Transverse colon (tissue), 4 donors: ENCODE measurements at regions not wholly inside any gene's neighbourhood (a gene's known extent, or its start where the extent isn't known, plus 50 kb on each side); places are given as distances from the start of the nearest gene placed in this dataset.

Experiments
- DNase-seq: peaks from one replicate; pipeline ENCODE4 v3.0.0-alpha.2; 2019
- H3K27ac ChIP-seq, 4 donors: fragments of 200-600 bp; sonication (generic); 2 replicates each; pipeline ENCODE4 v1.5.1; 2016 to 2018; ENCODE audit warnings: inconsistent platforms in 4 of 4
- H3K27me3 ChIP-seq: fragments of 200-600 bp; sonication (generic); 2 replicates; pipeline ENCODE4 v1.5.1; 2017; ENCODE audit warnings: inconsistent platforms
- H3K36me3 ChIP-seq, 4 donors: fragments of 200-600 bp; sonication (generic); 2 replicates each; pipeline ENCODE4 v1.5.1; 2017 to 2019; ENCODE audit warnings: inconsistent platforms in 4 of 4
- H3K4me1 ChIP-seq, 4 donors: fragments of 200-600 bp; sonication (generic); 2 replicates each; pipeline ENCODE4 v1.5.1; 2017 to 2020; ENCODE audit warnings: inconsistent platforms in 4 of 4
- H3K4me3 ChIP-seq, 4 donors: fragments of 200-600 bp; sonication (generic); 1 replicate in 1 of 4; 2 replicates in 3 of 4; pipeline versions ENCODE4 v1.5.1 to v1.6.1; 2017 to 2019; ENCODE audit warnings: inconsistent platforms in 4 of 4
- H3K9me3 ChIP-seq, 2 donors: fragments of 200-600 bp; sonication (generic); 2 replicates each; pipeline ENCODE4 v1.5.1; 2017 to 2019; ENCODE audit warnings: inconsistent platforms in 2 of 2
- CTCF ChIP-seq, 5 experiments: fragments of 200-600 bp in 3 of 5; fragments of 450-650 bp in 2 of 5; sonication (generic) in 3 of 5; IDR thresholded peaks; 1 replicate in 2 of 5; 2 replicates in 3 of 5; pipeline ENCODE4 v1.5.1; 2016 to 2017; ENCODE audit warnings: antibody characterized with exemption in 5 of 5, inconsistent platforms in 3 of 5, mild to moderate bottlenecking in 2 of 5, moderate library complexity in 1 of 5
- EP300 ChIP-seq: sonication (generic); formaldehyde crosslinking; IDR thresholded peaks from one replicate; pipeline ENCODE4 v1.6.1; 2017; ENCODE audit warnings: antibody characterized with exemption, low read depth
- POLR2A ChIP-seq: fragments of 450-650 bp; IDR thresholded peaks from one replicate; pipeline ENCODE4 v1.6.1; 2016; ENCODE audit warnings: antibody characterized with exemption, mild to moderate bottlenecking, moderate library complexity
- POLR2AphosphoS5 ChIP-seq, 3 donors: sonication (generic); formaldehyde crosslinking; IDR thresholded peaks; one replicate each; pipeline ENCODE4 v1.6.1; 2016; ENCODE audit warnings: antibody characterized with exemption in 3 of 3
- WGBS, 2 donors: methylation state at CpG; one replicate each; pipeline ENCODE4 v1.1.5; 2018; ENCODE audit warnings: low coverage in 1 of 2; 5-methylcytosine and 5-hydroxymethylcytosine counted together
- in situ Hi-C, 4 donors: fragments of 200-750 bp; cut with MboI; loops; one replicate each; pipeline versions ENCODE4 v1.15.0 to v1.15.1; 2017; ENCODE audit warnings: low sequenced_read_pairs in 3 of 4, low pct_ligation_motif_present in 1 of 4, low pct_unique_long_range_greater_than_20kb in 1 of 4
- intact Hi-C: fragments of 100-400 bp; cut with DNase I; formaldehyde crosslinking; loops from one replicate; pipeline ENCODE4 v1.15.1; 2023; ENCODE audit warnings: low total_unique reads

GRCh38 chr22:26853071-26853470, 195.7 kb downstream of the MIAT start:
- in situ Hi-C loops = no loop called here
- Histone ChIP-seq H3K27me3 (no peaks in the 10 kb centered on the region), H3K36me3 (no peaks in the 10 kb centered on the region), H3K9me3 (no peaks in the 10 kb centered on the region), H3K4me3 (no peak overlapping the region), H3K4me1 (no peaks in the 10 kb centered on the region), H3K27ac (no peak overlapping the region)
- no peak for DNase-seq
- 77 to 82% methylated on average over 4 of the region's 4 CpGs for WGBS, 2 donors
- TF ChIP-seq CTCF (IDR thresholded peaks at IDR 0.05) = no peak
- no peak for TF ChIP-seq POLR2A
- TF ChIP-seq EP300 = no peak
- intact Hi-C loops = no loop called here

- no peak for DNase-seq
- 84 to 100% methylated on average over 2 of the region's 2 CpGs for WGBS, 2 donors
- in situ Hi-C loops (no loop called here), intact Hi-C loops (no loop called here)
- Histone ChIP-seq H3K4me1 (no peaks in the 10 kb centered on the region), H3K36me3 (no peaks in the 10 kb centered on the region), H3K4me3 (no peak overlapping the region), H3K27me3 (no peaks in the 10 kb centered on the region), H3K9me3 (no peaks in the 10 kb centered on the region), H3K27ac (no peak overlapping the region)
- TF ChIP-seq POLR2AphosphoS5 (IDR thresholded peaks at IDR 0.05) = no peak
These were observed 196.1 kb downstream of the MIAT start for GRCh38 chr22:26853495-26853894.

- no peak for TF ChIP-seq POLR2AphosphoS5 (IDR thresholded peaks at IDR 0.05)
- no peak for TF ChIP-seq EP300
- TF ChIP-seq CTCF (IDR thresholded peaks at IDR 0.05) = no peak
- no peak for TF ChIP-seq POLR2A
- Histone ChIP-seq H3K27me3 (no peaks in the 10 kb centered on the region), H3K4me1 (no peaks in the 10 kb centered on the region), H3K9me3 (no peaks in the 10 kb centered on the region), H3K4me3 (no peak overlapping the region), H3K27ac (no peak overlapping the region), H3K36me3 (no peaks in the 10 kb centered on the region)
- 85% methylated on average over 5 of the region's 5 CpGs; no CpG with 5 or more reads in 1 of the 2 donors for whole genome bisulfite sequencing, 2 donors
- in situ Hi-C loops (no loop called here), intact Hi-C loops (no loop called here)
- DNase-seq = no peak
These were observed 199.8 kb downstream of the MIAT start for GRCh38 chr22:26857169-26857568.

- H3K4me3 ChIP-seq = no peak overlapping the region
- no peaks in the 10 kb centered on the region for H3K36me3 ChIP-seq
- DNase-seq = no peak
- 67 to 82% methylated on average over 1 to 9 of the region's 9 CpGs for WGBS, 2 donors
- no peaks in the 10 kb centered on the region for H3K9me3 ChIP-seq
- H3K4me1 ChIP-seq = no peaks in the 10 kb centered on the region
- intact Hi-C loops (no loop called here), in situ Hi-C loops (no loop called here)
- H3K27ac ChIP-seq = no peak overlapping the region
- H3K27me3 ChIP-seq = no peaks in the 10 kb centered on the region
- no peak for TF ChIP-seq POLR2A
- TF ChIP-seq CTCF (IDR thresholded peaks at IDR 0.05) = no peak
- TF ChIP-seq POLR2AphosphoS5 (IDR thresholded peaks at IDR 0.05) = no peak
- TF ChIP-seq EP300 = no peak
These were observed 202.9 kb downstream of the MIAT start for GRCh38 chr22:26860301-26860700.

- DNase-seq = no peak
- H3K4me3 ChIP-seq = no peak overlapping the region
- H3K4me1 ChIP-seq = no peaks in the 10 kb centered on the region
- no peak overlapping the region for H3K27ac ChIP-seq
- in situ Hi-C loops (no loop called here), intact Hi-C loops (no loop called here)
- H3K9me3 ChIP-seq = no peaks in the 10 kb centered on the region
- no peaks in the 10 kb centered on the region for H3K36me3 ChIP-seq
- WGBS, 2 donors = 91 to 100% methylated on average over 1 of the region's 1 CpG
- no peaks in the 10 kb centered on the region for H3K27me3 ChIP-seq
- TF ChIP-seq POLR2AphosphoS5 (IDR thresholded peaks at IDR 0.05) (no peak), EP300 (no peak), POLR2A (no peak), CTCF (IDR thresholded peaks at IDR 0.05) (no peak)
These were observed 207.6 kb downstream of the MIAT start for GRCh38 chr22:26865021-26865420.
